PC-3 (cell line): ENCODE measurements at regions not wholly inside any gene's neighbourhood (a gene's known extent, or its start where the extent isn't known, plus 50 kb on each side); places are given as distances from the start of the nearest gene placed in this dataset.

ENCODE experiments used
- ATAC-seq: fragments of 200-7000 bp; cut with Tn5 transposase; 2 replicates; pipeline ENCODE4 v1.9.1; 2020; ENCODE audit warnings: mild to moderate bottlenecking, moderate library complexity
- BruUV-seq: library from RNA; stranded (reverse); fragments of 400-500 nt; replicated peaks from 2 replicates; lab custom pipeline; 2021; lab: Mats Ljungman, UMichigan
- CTCF ChIA-PET: fragments of 300-600 bp; sonication (Branson Sonifier 250); formaldehyde crosslinking; loops from one replicate; lab custom pipeline; 2022; ENCODE audit warnings: antibody characterized with exemption; lab: Charles Lee
- POLR2A ChIA-PET: fragments of 300-600 bp; sonication (Branson Sonifier 250); formaldehyde crosslinking; loops from one replicate; lab custom pipeline; 2022; ENCODE audit warnings: antibody characterized with exemption; ENCODE audit not compliant: unreplicated experiment; lab: Charles Lee
- DNase-seq: peaks from one replicate; pipeline ENCODE4 v3.0.0-alpha.2; 2015
- H2AFZ ChIP-seq: fragments of 300-600 bp; sonication (generic); 2 replicates; pipeline ENCODE4 v1.6.0; 2016; ENCODE audit warnings: antibody characterized with exemption, low read length
- H3F3A ChIP-seq: fragments of 300-600 bp; sonication (generic); one replicate; pipeline ENCODE4 v1.6.0; 2017; ENCODE audit warnings: antibody characterized with exemption, low read length, control low read depth, mild to moderate bottlenecking; ENCODE audit not compliant: unreplicated experiment
- H3K27ac ChIP-seq: fragments of 300-600 bp; sonication (generic); 2 replicates; pipeline ENCODE4 v1.5.1; 2016; ENCODE audit warnings: mild to moderate bottlenecking, low read length
- H3K27me3 ChIP-seq: fragments of 300-600 bp; sonication (generic); 2 replicates; pipeline ENCODE4 v1.6.1; 2016; ENCODE audit warnings: low read length, mixed read lengths
- H3K36me3 ChIP-seq: fragments of 300-600 bp; sonication (generic); 2 replicates; pipeline ENCODE4 v1.6.1; 2016; ENCODE audit warnings: low read depth, mixed run types, low read length, mixed read lengths
- H3K4me1 ChIP-seq: fragments of 300-600 bp; sonication (generic); 2 replicates; pipeline ENCODE4 v1.5.1; 2016; ENCODE audit warnings: low read length; ENCODE audit not compliant: insufficient read depth
- H3K4me2 ChIP-seq: fragments of 300-600 bp; sonication (generic); 2 replicates; pipeline ENCODE4 v1.6.0; 2016; ENCODE audit warnings: low read length
- H3K4me3 ChIP-seq: fragments of 300-600 bp; sonication (generic); 2 replicates; pipeline ENCODE4 v1.5.1; 2016; ENCODE audit warnings: mild to moderate bottlenecking, low read length, mixed read lengths
- H3K79me2 ChIP-seq: fragments of 300-600 bp; sonication (generic); 2 replicates; pipeline ENCODE4 v1.6.1; 2017; ENCODE audit warnings: low read length, mixed read lengths
- H3K9ac ChIP-seq: fragments of 300-600 bp; sonication (generic); 2 replicates; pipeline ENCODE4 v1.6.0; 2016; ENCODE audit warnings: mild to moderate bottlenecking, low read length
- H3K9me2 ChIP-seq: fragments of 300-600 bp; sonication (generic); replicated peaks from 2 replicates; pipeline ENCODE4 v1.6.1; 2016; ENCODE audit warnings: mixed run types, low read length, mixed read lengths
- H3K9me3 ChIP-seq: fragments of 300-600 bp; sonication (generic); 2 replicates; pipeline ENCODE4 v1.6.1; 2016; ENCODE audit warnings: low read length, mixed read lengths
- H4K20me1 ChIP-seq: fragments of 300-600 bp; sonication (generic); 2 replicates; pipeline ENCODE4 v1.6.1; 2016; ENCODE audit warnings: low read length, mixed read lengths
- CTCF ChIP-seq: fragments of 300-600 bp; sonication (generic); conservative IDR thresholded peaks from 2 replicates; pipeline ENCODE4 v1.5.1; 2017; ENCODE audit warnings: antibody characterized with exemption, low read depth, mild to moderate bottlenecking, low read length
- EZH2 ChIP-seq: fragments of 300-600 bp; sonication (generic); IDR thresholded peaks from one replicate; pipeline ENCODE4 v1.6.1; 2017; ENCODE audit warnings: antibody characterized with exemption, mild to moderate bottlenecking, low read length; ENCODE audit not compliant: unreplicated experiment
- EZH2phosphoT487 ChIP-seq: fragments of 300-600 bp; sonication (generic); IDR thresholded peaks from 2 replicates; pipeline ENCODE4 v1.6.1; 2018; ENCODE audit warnings: mild to moderate bottlenecking, antibody characterized with exemption, low read length, borderline replicate concordance
- intact Hi-C: fragments of 100-400 bp; cut with micrococcal nuclease; formaldehyde crosslinking; loops from 2 replicates; pipeline ENCODE4 v1.9.0; 2023

- Histone ChIP-seq H3K4me3 (no peak overlapping the region), H3K9ac (no peak overlapping the region), H3K27ac (no peak overlapping the region), H3K79me2 (no peaks in the 10 kb centered on the region), H3K36me3 (no peaks in the 10 kb centered on the region), H3K4me1 (no peaks in the 10 kb centered on the region), H3K4me2 (no peak overlapping the region), H3K27me3 (0 out of 2 replicates have a peak, but pooled peaks cover 12% of the 10 kb centered on the region), H3K9me2 (no peaks in the 10 kb centered on the region), H3F3A (no peaks in the 10 kb centered on the region), H4K20me1 (no peaks in the 10 kb centered on the region), H2AFZ (no peak overlapping the region), H3K9me3 (no peaks in the 10 kb centered on the region)
- BruUV-seq, result no TSS peak
- ChIA-PET CTCF (no interaction called here), POLR2A (no interaction called here)
- TF ChIP-seq EZH2phosphoT487, result no peak
- TF ChIP-seq CTCF, result no peak
- TF ChIP-seq EZH2, result no peak
- no peak for DNase-seq
- intact Hi-C loops, result no loop called here
- no peak for ATAC-seq
These were observed 764.1 kb upstream of the TENM3 start for GRCh38 chr4:181479141-181479540.

DNA sequence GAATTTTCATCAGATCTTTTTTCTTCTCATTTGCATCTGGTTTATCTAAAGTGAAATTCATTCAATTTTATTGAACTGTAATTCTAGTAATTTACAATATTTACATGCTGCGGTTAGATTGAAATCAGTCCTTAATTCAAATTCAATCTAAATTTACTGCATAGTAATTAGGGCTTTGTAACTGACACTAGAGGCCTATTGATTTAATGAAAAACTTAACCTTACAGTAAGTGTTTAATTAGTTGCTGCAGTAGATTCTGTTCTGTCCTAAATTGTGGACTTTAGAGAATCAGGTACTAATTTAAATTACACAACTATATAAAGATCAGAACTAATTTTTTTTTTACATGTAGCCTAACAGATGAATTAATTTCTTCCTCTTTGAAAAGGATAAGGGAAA, 758.8 kb upstream of the TENM3 start:
- Histone ChIP-seq H4K20me1 (no peaks in the 10 kb centered on the region), H3K27ac (no peak overlapping the region), H3K79me2 (no peaks in the 10 kb centered on the region), H2AFZ (no peak overlapping the region), H3K36me3 (no peaks in the 10 kb centered on the region), H3K4me3 (no peak overlapping the region), H3K9me2 (no peaks in the 10 kb centered on the region), H3K9me3 (no peaks in the 10 kb centered on the region), H3K27me3 (0 out of 2 replicates have a peak, but pooled peaks cover 18% of the 10 kb centered on the region), H3F3A (no peaks in the 10 kb centered on the region), H3K4me2 (no peak overlapping the region), H3K9ac (no peak overlapping the region), H3K4me1 (no peaks in the 10 kb centered on the region)
- intact Hi-C loops, result no loop called here
- POLR2A ChIA-PET, result no interaction called here
- TF ChIP-seq EZH2, result no peak
- no peak for TF ChIP-seq EZH2phosphoT487
- no peak for TF ChIP-seq CTCF
- ATAC-seq (no peak), DNase-seq (no peak)
- CTCF ChIA-PET, result no interaction called here
- no TSS peak for BruUV-seq

DNA sequence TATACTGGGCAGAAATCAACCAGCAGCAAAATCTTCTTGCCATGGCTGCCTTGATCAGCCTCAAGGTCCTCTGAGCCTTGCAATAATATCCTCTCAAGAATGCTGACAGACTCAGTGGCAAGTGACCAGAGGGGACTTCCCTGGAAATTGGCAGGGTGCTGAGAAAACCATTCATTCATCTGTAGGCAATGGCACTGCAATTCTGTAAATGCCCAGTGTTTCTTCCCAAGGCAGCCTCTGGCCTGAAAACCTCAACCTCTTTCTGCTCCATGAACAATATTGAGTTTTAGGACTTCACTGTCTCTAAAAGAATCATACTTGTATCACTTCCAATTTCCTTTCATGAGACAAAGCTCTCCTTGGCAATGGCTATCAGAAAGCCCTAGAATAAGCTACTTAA, 754.3 kb upstream of the TENM3 start:
- H3K79me2 ChIP-seq, result no peaks in the 10 kb centered on the region
- intact Hi-C loops, result no loop called here
- H3K9me2 ChIP-seq, result no peaks in the 10 kb centered on the region
- no peak for TF ChIP-seq CTCF
- TF ChIP-seq EZH2phosphoT487, result no peak
- no peak for TF ChIP-seq EZH2
- DNase-seq, result no peak
- H3K36me3 ChIP-seq, result no peaks in the 10 kb centered on the region
- H3K27me3 ChIP-seq, result 0 out of 2 replicates have a peak, but pooled peaks cover 8% of the 10 kb centered on the region
- no peaks in the 10 kb centered on the region for H4K20me1 ChIP-seq
- H3F3A ChIP-seq, result no peaks in the 10 kb centered on the region
- no peak overlapping the region for H2AFZ ChIP-seq
- ChIA-PET POLR2A (no interaction called here), CTCF (no interaction called here)
- no TSS peak for BruUV-seq
- no peak overlapping the region for H3K4me3 ChIP-seq
- no peak overlapping the region for H3K27ac ChIP-seq
- H3K9ac ChIP-seq, result no peak overlapping the region
- no peaks in the 10 kb centered on the region for H3K4me1 ChIP-seq
- H3K9me3 ChIP-seq, result no peaks in the 10 kb centered on the region
- ATAC-seq, result no peak
- no peak overlapping the region for H3K4me2 ChIP-seq
